H1 (cell line): ENCODE measurements at regions not wholly inside any gene's neighbourhood (a gene's known extent, or its start where the extent isn't known, plus 50 kb on each side); places are given as distances from the start of the nearest gene placed in this dataset.

ENCODE experiments used
- CTCF ChIA-PET: fragments of 300-600 bp; sonication (Branson Sonifier 250); formaldehyde crosslinking; loops from one replicate; lab custom pipeline; 2021; ENCODE audit not compliant: partially characterized antibody; lab: Charles Lee
- POLR2A ChIA-PET: fragments of 300-600 bp; sonication (Branson Sonifier 250); formaldehyde crosslinking; loops from one replicate; lab custom pipeline; 2021; ENCODE audit warnings: inconsistent platforms; ENCODE audit not compliant: partially characterized antibody; lab: Charles Lee
- DNase-seq, 2 experiments: peaks; one replicate each; pipeline versions ENCODE4 v3.0.0 to v3.0.0-alpha.2; 2010 to 2022; ENCODE audit warnings: low spot score in 2 of 2, low read depth in 1 of 2, mixed read lengths in 1 of 2
- FAIRE-seq: peaks from 2 replicates; lab custom pipeline; 2011; peaks lifted over from hg19 to GRCh38; lab: Jason Lieb, UNC
- H2AFZ ChIP-seq: 2 replicates; pipeline ENCODE4 v1.8.1; 2012; ENCODE audit warnings: low read length, inconsistent platforms
- H2AK5ac ChIP-seq: 2 replicates; pipeline ENCODE4 v1.6.1; 2013; ENCODE audit warnings: low read depth, low read length
- H2BK120ac ChIP-seq: replicated peaks from 2 replicates; pipeline ENCODE3; 2013; ENCODE audit warnings: low read depth, low read length, inconsistent platforms
- H2BK12ac ChIP-seq: 2 replicates; pipeline ENCODE4 v1.6.1; 2013; ENCODE audit warnings: low read depth, low read length
- H2BK15ac ChIP-seq: 2 replicates; pipeline ENCODE4 v1.6.1; 2013; ENCODE audit warnings: low read length
- H2BK20ac ChIP-seq: 2 replicates; pipeline ENCODE4 v1.6.1; 2013; ENCODE audit warnings: low read length
- H2BK5ac ChIP-seq: 2 replicates; pipeline ENCODE4 v1.6.1; 2013; ENCODE audit warnings: low read depth, low read length
- H3K14ac ChIP-seq: 2 replicates; pipeline ENCODE4 v1.6.1; 2013; ENCODE audit warnings: inconsistent platforms; ENCODE audit not compliant: insufficient read length
- H3K18ac ChIP-seq: 2 replicates; pipeline ENCODE4 v1.6.1; 2013; ENCODE audit warnings: low read length; ENCODE audit errors: extremely low read depth
- H3K23ac ChIP-seq: 2 replicates; pipeline ENCODE4 v1.6.1; 2013; ENCODE audit warnings: inconsistent platforms; ENCODE audit not compliant: insufficient read length
- H3K23me2 ChIP-seq: 2 replicates; pipeline ENCODE4 v1.6.1; 2013; ENCODE audit warnings: low read depth, low read length
- H3K27ac ChIP-seq: 2 replicates; pipeline ENCODE4 v1.6.1; 2011; ENCODE audit warnings: low read depth, low read length, inconsistent platforms
- H3K27me3 ChIP-seq, 4 experiments: replicated peaks in 1 of 4; 1 replicate in 1 of 4; 2 replicates in 3 of 4; pipeline versions ENCODE4 v1.6.1 to v1.8.1; 2011 to 2013; ENCODE audit warnings: low read length in 3 of 4, mild to moderate bottlenecking in 3 of 4, inconsistent platforms in 2 of 4, mixed read lengths in 2 of 4, moderate library complexity in 1 of 4; ENCODE audit not compliant: control insufficient read depth in 3 of 4, insufficient read depth in 3 of 4; ENCODE audit errors: extremely low read depth in 1 of 4
- H3K36me3 ChIP-seq, 4 experiments: 2 replicates each; pipeline versions ENCODE4 v1.6.1 to v1.8.1; 2011 to 2013; ENCODE audit warnings: mild to moderate bottlenecking in 4 of 4, low read length in 3 of 4, moderate library complexity in 2 of 4, control low read depth in 1 of 4, inconsistent platforms in 1 of 4; ENCODE audit not compliant: insufficient read depth in 4 of 4, control insufficient read depth in 2 of 4
- H3K4ac ChIP-seq: replicated peaks from 2 replicates; pipeline ENCODE3; 2013; ENCODE audit warnings: low read length, low read depth, mixed read lengths, inconsistent platforms; ENCODE audit not compliant: insufficient read length
- H3K4me1 ChIP-seq, 4 experiments: replicated peaks in 1 of 4; 1 replicate in 1 of 4; 2 replicates in 3 of 4; pipeline versions ENCODE4 v1.6.1 to v1.8.1; 2011 to 2013; ENCODE audit warnings: low read length in 3 of 4, inconsistent platforms in 2 of 4, mixed read lengths in 1 of 4; ENCODE audit not compliant: insufficient read depth in 4 of 4, control insufficient read depth in 3 of 4
- H3K4me2 ChIP-seq, 2 experiments: 2 replicates each; pipeline versions ENCODE4 v1.6.1 to v1.8.1; 2011 to 2013; ENCODE audit warnings: low read depth in 2 of 2, low read length in 2 of 2, control low read depth in 1 of 2, inconsistent platforms in 1 of 2, mild to moderate bottlenecking in 1 of 2; ENCODE audit not compliant: insufficient read depth in 1 of 2
- H3K4me3 ChIP-seq, 4 experiments: fragments of 200-600, 300-600 bp in 1 of 4; sonication (generic), shearing (Covaris generic), sonication (Bioruptor Twin) in 1 of 4; 2 replicates each; pipeline versions ENCODE4 v1.5.1 to v1.8.1; 2011 to 2016; ENCODE audit warnings: low read length in 4 of 4, low read depth in 3 of 4, control low read depth in 2 of 4, inconsistent platforms in 2 of 4, mild to moderate bottlenecking in 2 of 4, mixed read lengths in 1 of 4, moderate library complexity in 1 of 4; ENCODE audit not compliant: insufficient read depth in 2 of 4; ENCODE audit errors: extremely low read depth in 1 of 4
- H3K56ac ChIP-seq: replicated peaks from 2 replicates; pipeline ENCODE3; 2013; ENCODE audit warnings: low read depth, mild to moderate bottlenecking, mixed read lengths, low read length, inconsistent platforms; ENCODE audit not compliant: insufficient read length
- H3K79me1 ChIP-seq: 2 replicates; pipeline ENCODE4 v1.6.1; 2013; ENCODE audit warnings: low read depth, low read length, control low read depth
- H3K79me2 ChIP-seq, 2 experiments: 2 replicates each; pipeline versions ENCODE4 v1.6.1 to v1.8.1; 2012 to 2013; ENCODE audit warnings: low read length in 2 of 2, mild to moderate bottlenecking in 2 of 2, inconsistent platforms in 1 of 2; ENCODE audit not compliant: insufficient read depth in 2 of 2, control insufficient read depth in 1 of 2
- H3K9ac ChIP-seq, 4 experiments: replicated peaks in 1 of 4; 1 replicate in 1 of 4; 2 replicates in 3 of 4; pipeline versions ENCODE4 v1.6.1 to v1.8.1; 2011 to 2013; ENCODE audit warnings: low read depth in 3 of 4, low read length in 3 of 4, control low read depth in 2 of 4, mild to moderate bottlenecking in 2 of 4, moderate library complexity in 2 of 4, inconsistent platforms in 1 of 4; ENCODE audit errors: extremely low read depth in 1 of 4
- H3K9me3 ChIP-seq, 2 experiments: 2 replicates each; pipeline versions ENCODE4 v1.6.1 to v1.8.1; 2012 to 2013; ENCODE audit warnings: mild to moderate bottlenecking in 2 of 2, moderate library complexity in 2 of 2, control low read depth in 1 of 2, inconsistent platforms in 1 of 2, low read depth in 1 of 2, low read length in 1 of 2, mixed read lengths in 1 of 2; ENCODE audit not compliant: insufficient read depth in 2 of 2
- H4K20me1 ChIP-seq, 2 experiments: replicated peaks in 1 of 2; 2 replicates each; pipeline versions ENCODE3 to v1.8.1; 2011 to 2013; ENCODE audit warnings: inconsistent platforms in 2 of 2, low read length in 2 of 2, mild to moderate bottlenecking in 1 of 2; ENCODE audit not compliant: insufficient read depth in 2 of 2, control insufficient read depth in 1 of 2
- H4K5ac ChIP-seq: 2 replicates; pipeline ENCODE4 v1.6.1; 2013; ENCODE audit warnings: low read length, low read depth, mixed read lengths, inconsistent platforms; ENCODE audit not compliant: insufficient read length
- H4K8ac ChIP-seq: 2 replicates; pipeline ENCODE4 v1.8.0; 2013; ENCODE audit warnings: mild to moderate bottlenecking, moderate library complexity, low read length, inconsistent platforms; ENCODE audit not compliant: insufficient read depth; ENCODE audit errors: extremely low read depth
- H4K91ac ChIP-seq: replicated peaks from 2 replicates; pipeline ENCODE3; 2013; ENCODE audit warnings: low read length, mixed read lengths, inconsistent platforms; ENCODE audit not compliant: insufficient read length
- ATF3 ChIP-seq: IDR thresholded peaks from 2 replicates; pipeline ENCODE4 v1.6.1; 2011; ENCODE audit warnings: low read depth, mild to moderate bottlenecking, low read length; ENCODE audit not compliant: insufficient read depth
- BRCA1 ChIP-seq: IDR thresholded peaks from 2 replicates; pipeline ENCODE4 v1.6.1; 2012; ENCODE audit warnings: low read depth, low read length, improper control_type of control experiment
- CBX8 ChIP-seq: fragments of 300-800, 300-1000 bp; sonication (generic); IDR thresholded peaks from 2 replicates; pipeline ENCODE4 v1.7.1; 2016; ENCODE audit warnings: low read depth, low read length, borderline replicate concordance
- CTCF ChIP-seq, 3 experiments: IDR thresholded peaks; 1 replicate in 2 of 3; 2 replicates in 1 of 3; pipeline versions ENCODE4 v1.5.1 to v1.6.1; 2011; ENCODE audit warnings: low read length in 3 of 3, mild to moderate bottlenecking in 3 of 3, inconsistent platforms in 2 of 3, low read depth in 1 of 3, moderate library complexity in 1 of 3; ENCODE audit not compliant: insufficient read depth in 1 of 3; ENCODE audit errors: control extremely low read depth in 1 of 3
- EP300 ChIP-seq, 2 experiments: IDR thresholded peaks; 1 replicate in 1 of 2; 2 replicates in 1 of 2; pipeline ENCODE4 v1.6.1; 2011 to 2012; ENCODE audit warnings: low read depth in 2 of 2, low read length in 2 of 2, mild to moderate bottlenecking in 2 of 2, borderline replicate concordance in 1 of 2, inconsistent platforms in 1 of 2, moderate library complexity in 1 of 2
- GTF2F1 ChIP-seq: IDR thresholded peaks from 2 replicates; pipeline ENCODE4 v1.6.1; 2012; ENCODE audit warnings: low read depth, low read length, improper control_type of control experiment, borderline replicate concordance
- JUN ChIP-seq: IDR thresholded peaks from 2 replicates; pipeline ENCODE4 v1.6.1; 2011; ENCODE audit warnings: low read depth, mild to moderate bottlenecking, improper control_type of control experiment, low read length
- KDM1A ChIP-seq: fragments of 200-600, 300-600 bp; sonication (generic); IDR thresholded peaks from 2 replicates; pipeline ENCODE4 v1.7.1; 2016; ENCODE audit warnings: mild to moderate bottlenecking, low read length, borderline replicate concordance
- POLR2AphosphoS5 ChIP-seq: IDR thresholded peaks from 2 replicates; pipeline ENCODE4 v1.6.1; 2011; ENCODE audit warnings: low read depth, low read length
- TCF12 ChIP-seq: IDR thresholded peaks from 2 replicates; pipeline ENCODE4 v1.6.1; 2011; ENCODE audit warnings: low read depth, mild to moderate bottlenecking, low read length
- WGBS, 2 experiments: shearing (Covaris generic) in 1 of 2; methylation state at CpG; one replicate each; pipeline versions ENCODE4 v1.1.6 to v1.1.7; 2013 to 2015; ENCODE audit warnings: low lambda C conversion rate in 2 of 2, mixed read lengths in 2 of 2, inconsistent platforms in 1 of 2, low coverage in 1 of 2, missing lambda C conversion rate in 1 of 2; ENCODE audit not compliant: insufficient replicate concordance in 2 of 2, insufficient coverage in 1 of 2, insufficient read length in 1 of 2; ENCODE audit errors: extremely low coverage in 1 of 2, missing lambda C conversion rate in 1 of 2; 5-methylcytosine and 5-hydroxymethylcytosine counted together

DNA sequence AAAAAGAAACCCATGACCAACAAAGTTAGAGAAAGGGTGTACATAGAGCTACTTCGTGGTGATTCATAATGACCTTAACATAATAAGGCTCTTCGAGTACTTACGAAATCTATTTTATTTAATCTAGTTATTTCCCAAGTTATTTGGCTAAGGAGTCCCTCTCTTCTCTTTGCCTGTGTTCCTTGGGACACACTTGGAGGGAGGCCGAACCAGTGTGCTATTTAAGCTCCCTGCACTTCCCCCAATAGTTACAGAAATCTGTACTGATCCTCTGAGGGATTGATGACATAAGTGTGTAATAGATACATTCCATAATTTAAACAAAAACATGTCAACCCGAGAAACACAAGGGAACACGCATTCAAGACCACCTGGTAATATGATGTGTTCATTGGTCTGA lies 351.1 kb downstream of the GATA3 start:
- Histone ChIP-seq H2BK20ac (no peak overlapping the region), H3K9ac (no peak overlapping the region), H4K91ac (no peak overlapping the region), H3K14ac (no peak overlapping the region), H4K20me1 (no peaks in the 10 kb centered on the region), H3K56ac (no peak overlapping the region), H3K23me2 (no peaks in the 10 kb centered on the region), H3K23ac (no peak overlapping the region), H3K36me3 (no peaks in the 10 kb centered on the region), H2BK5ac (no peak overlapping the region), H4K8ac (no peak overlapping the region), H3K79me2 (no peaks in the 10 kb centered on the region), H3K4me3 (no peak overlapping the region), H3K4me1 (peaks cover 0 to 5% (median 2%) of the 10 kb centered on the region in 4 experiments; a peak in 2 of 7 replicates), H3K18ac (no peak overlapping the region), H2AK5ac (no peak overlapping the region), H3K27me3 (no peaks in the 10 kb centered on the region), H2BK15ac (no peak overlapping the region), H3K79me1 (no peaks in the 10 kb centered on the region), H3K9me3 (no peaks in the 10 kb centered on the region), H2AFZ (no peak overlapping the region), H3K4ac (no peak overlapping the region), H4K5ac (no peak overlapping the region), H2BK120ac (no peak overlapping the region), H2BK12ac (no peak overlapping the region), H3K27ac (no peak overlapping the region), H3K4me2 (no peak overlapping the region)
- WGBS, 2 experiments = 69% methylated on average over 6 of the region's 6 CpGs; no CpG with 5 or more reads in 1 of the 2 experiments
- FAIRE-seq (no peak), DNase-seq (no peak)
- no peak for TF ChIP-seq JUN
- TF ChIP-seq CBX8 = no peak
- no peak for TF ChIP-seq ATF3
- TF ChIP-seq CTCF (IDR thresholded peaks at IDR 0.05; ENCODE audit: control extremely low read depth in 1 of 3, insufficient read depth in 1 of 3, low read depth in 1 of 3, low read length in 3 of 3) = no peak
- TF ChIP-seq POLR2AphosphoS5 = no peak
- TF ChIP-seq KDM1A = no peak
- TF ChIP-seq TCF12 = no peak
- no peak for TF ChIP-seq EP300 (IDR thresholded peaks at IDR 0.05; ENCODE audit: borderline replicate concordance in 1 of 2, low read depth in 2 of 2, low read length in 2 of 2)
- TF ChIP-seq GTF2F1 = no peak
- TF ChIP-seq BRCA1 = no peak
- CTCF ChIA-PET = interaction anchor here (0.8 to 1.7 kb wide), 2 partner anchors 12 to 360 kb away, joined by 3 to 5 read pairs; no protein-coding TSS in a partner anchor
- POLR2A ChIA-PET = no interaction called here
